ENCODE measurements at regions not wholly inside any gene's neighbourhood (a gene's known extent, or its start where the extent isn't known, plus 50 kb on each side); places are given as distances from the start of the nearest gene placed in this dataset.

- no peak for TF ChIP-seq CREB1 (IDR thresholded peaks at IDR 0.05; ENCODE audit: low read depth)
- TF ChIP-seq CEBPB (IDR thresholded peaks at IDR 0.05), result no peak
- TF ChIP-seq NFIC (IDR thresholded peaks at IDR 0.05), result no peak
- no peak for TF ChIP-seq YY1 (IDR thresholded peaks at IDR 0.05; ENCODE audit: low read depth)
- TF ChIP-seq REST (IDR thresholded peaks at IDR 0.05; ENCODE audit: low read depth), result no peak
- no peak for TF ChIP-seq ZBTB7A (IDR thresholded peaks at IDR 0.05; ENCODE audit: low read depth)
- TF ChIP-seq EP300 (IDR thresholded peaks at IDR 0.05; ENCODE audit: borderline replicate concordance), result no peak
- no peak for TF ChIP-seq MAX (IDR thresholded peaks at IDR 0.05)
- TF ChIP-seq EGR1 (IDR thresholded peaks at IDR 0.05), result no peak
Measured at GRCh38 chr10:118407777-118408176, 65.7 kb upstream of the FAM204A start.
